DMS53 treated with DMSO at 0.1 percent for 48 hours (cell line): ENCODE measurements at regions not wholly inside any gene's neighbourhood (a gene's known extent, or its start where the extent isn't known, plus 50 kb on each side); places are given as distances from the start of the nearest gene placed in this dataset.

ENCODE experiments used
- DNase-seq: peaks from one replicate; lab custom pipeline; 2025; ENCODE audit not compliant: unreplicated experiment; lab: John Stamatoyannopoulos, UW

DNA sequence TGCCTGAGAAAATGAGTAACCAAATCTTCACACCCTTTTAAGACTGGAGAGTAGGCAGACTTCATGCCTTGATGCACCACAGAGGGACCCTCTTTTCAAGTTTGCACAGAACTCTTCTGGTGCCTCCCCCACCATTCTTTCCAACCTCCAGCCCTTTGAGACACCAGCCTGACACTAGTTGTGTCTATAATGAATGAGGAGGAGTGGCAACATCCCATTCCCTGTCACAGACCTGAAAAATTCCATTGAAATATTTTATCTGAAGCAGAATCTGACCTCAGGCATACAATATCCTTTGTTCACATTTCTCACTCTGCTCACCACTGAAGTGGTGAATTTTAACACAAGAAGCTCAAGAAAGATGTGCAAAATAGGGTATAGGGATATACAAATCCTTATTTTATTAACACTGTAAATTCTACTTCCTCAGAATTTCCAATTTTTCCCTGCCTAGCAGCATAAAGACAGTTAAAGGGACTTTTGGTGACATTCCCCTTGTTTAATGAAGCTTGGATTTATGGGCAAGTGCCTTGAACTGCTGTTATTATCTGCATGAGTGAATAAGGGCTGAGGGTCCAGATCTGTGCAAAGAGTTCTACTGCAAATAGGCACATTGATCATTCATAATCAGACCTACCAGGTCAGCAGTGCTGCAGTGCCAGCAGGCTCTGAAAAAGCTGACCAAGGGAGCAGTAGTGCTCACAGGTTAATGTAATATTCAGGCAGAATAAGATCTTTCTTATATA, 149.9 kb upstream of the PAQR3 start:
- DNase-seq: no peak

DNA sequence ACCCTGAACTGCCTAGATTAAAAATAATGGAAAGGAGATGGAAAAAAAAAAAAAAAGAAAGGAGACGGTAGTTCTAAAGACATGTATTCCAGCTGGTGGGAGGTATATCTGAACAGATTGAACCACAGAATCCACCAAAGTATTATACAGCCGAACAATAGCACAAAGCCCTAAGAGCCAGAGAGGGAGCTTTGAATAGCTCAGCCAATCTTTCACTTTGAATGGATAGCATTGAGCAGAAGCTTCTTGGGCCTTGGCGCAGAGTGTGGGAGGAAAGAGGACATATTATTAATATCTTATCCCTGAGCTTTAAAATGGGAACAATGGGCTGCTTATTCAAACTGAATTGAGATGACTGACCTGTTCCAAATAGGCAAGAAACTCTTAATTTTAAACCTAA, 147.8 kb upstream of the PAQR3 start:
- no peak for DNase-seq

DNA sequence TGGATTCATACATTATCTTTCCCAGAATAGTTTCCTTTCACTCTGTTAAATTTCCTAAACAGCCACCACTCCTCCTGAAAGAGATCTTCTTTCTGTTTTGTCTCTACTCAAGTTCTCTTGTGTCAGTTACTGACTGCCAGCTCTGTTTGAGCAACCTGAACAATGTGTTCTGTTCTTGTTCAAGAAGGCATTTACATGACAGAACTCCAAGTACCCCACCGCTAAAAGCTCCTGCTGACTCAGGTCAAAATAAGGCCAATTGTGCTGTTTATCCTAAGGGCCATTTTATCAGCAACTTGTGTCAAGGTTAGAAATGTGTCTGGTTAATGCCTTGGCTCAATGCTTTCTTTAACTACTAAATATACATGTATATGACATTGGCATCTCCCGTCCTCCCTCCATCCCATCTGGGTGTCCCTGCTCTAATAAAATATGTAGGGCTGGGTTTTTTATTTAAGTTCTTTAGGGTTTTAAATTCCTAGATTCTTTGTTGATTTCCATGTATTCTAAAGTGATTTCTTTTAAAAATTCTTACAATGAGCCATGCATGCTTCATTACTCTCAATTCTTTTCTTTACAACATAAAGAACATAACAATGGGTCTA, 144.3 kb upstream of the PAQR3 start:
- no peak for DNase-seq

DNA sequence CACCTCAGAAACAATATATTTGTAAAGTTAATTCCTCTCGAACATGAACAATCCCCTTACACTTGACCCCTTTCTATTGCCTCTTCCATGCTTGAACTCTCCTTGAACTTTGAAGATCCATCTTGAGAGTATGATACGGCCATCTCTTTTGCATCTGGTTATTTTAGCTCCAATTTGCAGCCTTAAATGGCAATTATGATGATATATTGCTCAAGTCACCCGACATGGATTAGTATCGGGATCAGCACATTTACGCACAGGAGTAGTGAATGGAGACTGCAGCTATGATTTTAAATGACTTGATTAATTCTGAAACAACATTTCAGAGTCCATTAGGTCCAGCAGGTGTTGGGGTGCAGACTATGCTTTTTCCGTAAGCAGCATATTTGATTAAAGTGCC, 143.8 kb upstream of the PAQR3 start:
- DNase-seq: no peak

DNA sequence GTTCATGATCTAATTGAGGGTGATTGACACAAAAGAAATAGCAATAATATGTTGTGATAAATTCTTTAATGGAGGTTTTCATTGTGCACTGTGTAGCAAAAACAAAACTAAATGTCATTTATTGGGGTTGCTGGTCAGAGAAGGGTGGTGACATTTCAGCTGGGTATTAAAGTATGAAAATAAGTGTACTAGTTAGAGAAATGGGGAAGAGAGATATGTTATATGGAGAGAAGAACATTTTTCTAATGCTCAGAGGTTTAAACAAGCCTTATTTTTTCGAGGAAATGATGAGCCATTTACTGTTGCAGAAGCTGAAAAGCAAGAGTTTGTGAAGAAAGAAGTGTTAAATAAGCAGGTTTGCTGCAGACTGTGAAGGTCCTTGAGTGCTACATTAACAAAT, 142.7 kb upstream of the PAQR3 start:
- DNase-seq: no peak

DNA sequence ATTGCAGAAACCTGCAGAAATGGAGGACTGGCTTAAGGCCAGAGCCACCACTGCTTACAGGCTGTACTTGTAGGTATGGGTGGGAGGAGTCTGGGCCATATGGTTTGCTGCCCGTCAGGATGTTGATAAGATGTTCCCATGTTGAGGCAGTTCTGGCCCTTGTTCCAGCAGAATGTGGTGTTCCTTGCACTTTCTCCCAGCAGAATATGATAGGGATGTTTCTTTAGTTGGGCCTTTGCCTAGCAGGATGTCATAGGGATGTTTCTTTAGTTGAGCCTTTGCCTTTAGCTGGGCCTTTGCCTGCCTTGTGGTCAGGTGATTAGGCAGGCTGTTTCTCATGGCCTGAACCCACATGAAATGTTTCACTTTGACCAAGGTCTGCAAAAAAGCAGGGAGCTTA, 139.1 kb upstream of the PAQR3 start:
- no peak for DNase-seq

DNA sequence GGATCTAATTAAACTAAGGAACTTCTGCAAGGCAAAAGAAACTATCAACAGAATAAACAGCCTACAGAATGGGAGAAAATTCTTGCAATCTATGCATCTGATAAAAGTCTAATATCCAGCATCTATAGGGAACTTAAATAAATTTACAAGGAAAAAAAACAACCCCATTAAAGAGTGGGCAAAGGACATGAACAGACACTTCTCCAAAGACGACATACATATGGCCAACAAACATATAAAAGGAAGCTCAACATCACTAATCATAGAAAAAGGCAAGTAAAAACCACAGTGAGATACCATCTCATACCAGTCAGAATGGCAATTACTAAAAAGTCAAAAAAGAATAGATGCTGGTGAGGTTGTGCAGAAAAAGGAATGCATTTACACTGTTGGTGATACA, 134.8 kb upstream of the PAQR3 start:
- no peak for DNase-seq

DNA sequence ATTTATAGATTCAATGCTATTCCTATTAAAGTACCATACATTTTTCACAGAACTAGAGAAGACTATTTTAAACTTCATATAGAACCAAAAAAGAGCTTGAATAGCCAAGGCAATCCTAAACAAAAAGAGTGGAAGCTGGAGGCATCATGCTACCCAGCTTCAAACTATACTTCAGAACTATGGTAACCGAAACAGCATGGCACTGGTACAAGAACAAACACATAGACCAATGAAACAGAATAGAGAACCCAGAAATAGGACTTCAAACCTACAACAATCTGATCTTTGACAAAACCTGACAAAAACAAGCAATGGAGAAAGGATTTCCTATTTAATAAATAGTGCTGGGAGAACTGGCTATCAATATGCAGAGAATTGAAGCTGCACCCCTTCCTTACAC, 134.2 kb upstream of the PAQR3 start:
- no peak for DNase-seq

DNA sequence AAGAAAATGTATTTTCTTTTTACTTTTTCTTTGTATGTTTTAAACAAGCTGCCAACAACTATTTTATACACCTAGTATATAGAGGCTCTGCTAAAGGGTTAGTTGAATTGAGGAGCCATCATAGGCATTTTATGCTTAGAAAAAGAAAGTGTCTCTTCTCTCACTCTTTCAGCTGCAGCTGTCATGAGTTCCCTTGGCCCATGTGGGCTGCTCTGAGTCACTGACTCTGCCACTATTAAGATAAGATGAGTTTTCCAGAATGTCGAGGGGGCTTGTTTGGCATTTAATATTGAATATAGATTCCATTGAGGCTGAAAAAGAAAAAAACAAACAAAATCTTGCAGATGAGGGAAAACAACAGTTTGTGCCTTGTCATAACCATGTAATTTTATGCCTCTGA, 126.0 kb upstream of the PAQR3 start:
- DNase-seq: no peak

DNA sequence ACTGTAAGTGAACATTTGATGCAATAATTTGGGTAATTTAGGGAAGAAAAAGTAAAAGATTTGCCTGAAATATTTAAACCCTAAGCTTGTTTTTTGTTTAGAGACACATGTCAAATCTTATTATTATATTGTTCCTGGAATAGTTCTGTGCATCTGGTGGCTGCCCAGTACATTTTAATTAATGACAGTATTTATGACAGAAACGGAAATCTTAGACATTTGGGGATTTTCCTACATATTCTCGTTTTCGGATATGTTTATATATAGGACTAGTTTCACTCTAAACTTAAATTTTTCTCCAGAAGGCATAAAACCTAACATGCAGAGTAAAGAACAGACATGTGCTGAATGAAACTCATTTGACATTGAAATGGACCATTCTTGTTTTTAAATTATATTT, 125.6 kb upstream of the PAQR3 start:
- no peak for DNase-seq

DNA sequence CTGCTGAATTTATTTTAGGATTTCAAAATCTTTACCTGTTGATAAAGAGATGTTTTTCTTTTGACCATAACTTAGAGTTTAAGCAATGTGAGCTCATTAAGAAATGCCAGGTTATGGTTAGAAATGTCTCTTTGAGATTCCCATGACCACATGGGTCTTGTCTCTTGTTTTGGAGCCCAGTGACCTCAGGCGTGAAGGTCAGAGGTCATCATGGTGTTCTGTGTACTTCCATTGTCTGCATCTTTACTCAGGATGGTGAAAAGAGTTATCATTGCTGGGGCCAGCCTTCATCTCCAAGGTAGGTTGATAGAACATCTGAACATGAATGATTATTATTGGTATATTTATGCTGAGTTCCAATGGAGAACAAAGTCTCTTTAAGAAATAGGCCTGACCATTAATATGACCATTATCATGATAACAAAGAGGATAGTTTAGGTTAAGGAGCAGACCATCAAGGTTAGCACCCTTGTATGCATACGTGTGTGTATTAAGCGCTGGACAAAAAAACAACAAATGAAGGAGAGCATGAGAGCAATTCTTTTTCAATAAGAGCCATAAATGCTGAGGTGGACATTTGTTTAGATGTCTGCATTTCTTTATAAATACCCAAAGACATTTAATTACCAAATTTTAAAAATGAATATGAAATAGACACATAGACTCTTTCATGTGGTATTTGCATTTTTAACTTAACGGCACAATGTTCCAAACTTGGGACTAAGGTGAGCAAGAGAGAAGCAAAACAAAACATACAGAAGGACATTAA, 120.6 kb upstream of the PAQR3 start:
- DNase-seq: no peak

DNA sequence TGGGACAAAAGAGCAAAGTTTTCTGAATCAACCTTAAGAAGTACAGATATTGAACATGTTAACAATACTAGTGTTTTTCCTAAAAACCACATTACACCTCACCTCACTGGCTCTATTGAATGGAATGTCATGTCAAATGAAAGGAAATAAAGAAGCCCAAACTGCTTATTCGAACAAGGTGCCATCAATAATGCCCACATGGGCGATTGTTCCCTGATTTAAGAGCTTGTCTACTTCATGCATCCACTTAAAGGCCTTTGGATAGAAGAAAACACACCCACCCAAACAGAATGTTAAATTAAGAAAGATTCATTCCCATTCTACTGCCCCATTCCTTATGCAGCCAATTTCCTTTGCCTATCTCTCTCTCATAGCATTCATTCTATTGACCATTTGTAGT, 118.5 kb upstream of the PAQR3 start:
- no peak for DNase-seq

DNA sequence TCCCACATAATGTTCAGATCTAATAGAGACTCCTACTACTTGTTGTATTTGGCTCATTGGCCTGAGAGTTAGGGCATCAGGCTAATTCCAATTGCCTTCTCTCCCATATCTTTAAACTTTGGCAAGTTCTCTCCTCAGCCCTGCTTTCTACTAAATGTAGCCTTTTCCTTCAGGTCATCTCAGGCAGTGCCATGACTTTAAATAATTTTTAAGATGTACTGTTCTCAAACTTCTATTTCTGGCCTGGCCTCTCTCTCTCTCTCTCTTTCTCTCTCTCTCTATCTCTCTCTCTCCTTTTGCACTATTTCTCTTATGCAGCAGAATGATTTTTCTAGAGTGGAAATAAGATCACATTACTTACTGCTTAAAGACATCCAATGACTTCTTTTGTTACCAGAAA, 114.5 kb upstream of the PAQR3 start:
- DNase-seq: no peak

DNA sequence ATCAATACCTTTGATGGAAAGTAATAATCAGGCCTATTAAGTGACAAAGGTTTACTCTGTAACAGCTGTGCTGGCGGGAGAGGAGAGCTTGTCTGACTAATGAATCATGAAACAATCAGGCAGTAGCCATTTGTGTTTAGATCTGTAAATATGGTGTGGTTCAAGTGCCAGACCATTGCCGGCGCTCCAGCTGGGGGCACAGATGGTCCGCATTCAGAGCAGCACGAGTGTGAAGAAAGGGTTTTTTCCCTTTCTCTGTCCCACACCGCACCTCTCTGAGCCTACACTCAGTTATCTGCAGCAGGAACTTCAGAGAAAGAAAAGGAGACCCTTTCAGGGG, 111.3 kb upstream of the PAQR3 start:
- peak; percentile 46 for DNase-seq

DNA sequence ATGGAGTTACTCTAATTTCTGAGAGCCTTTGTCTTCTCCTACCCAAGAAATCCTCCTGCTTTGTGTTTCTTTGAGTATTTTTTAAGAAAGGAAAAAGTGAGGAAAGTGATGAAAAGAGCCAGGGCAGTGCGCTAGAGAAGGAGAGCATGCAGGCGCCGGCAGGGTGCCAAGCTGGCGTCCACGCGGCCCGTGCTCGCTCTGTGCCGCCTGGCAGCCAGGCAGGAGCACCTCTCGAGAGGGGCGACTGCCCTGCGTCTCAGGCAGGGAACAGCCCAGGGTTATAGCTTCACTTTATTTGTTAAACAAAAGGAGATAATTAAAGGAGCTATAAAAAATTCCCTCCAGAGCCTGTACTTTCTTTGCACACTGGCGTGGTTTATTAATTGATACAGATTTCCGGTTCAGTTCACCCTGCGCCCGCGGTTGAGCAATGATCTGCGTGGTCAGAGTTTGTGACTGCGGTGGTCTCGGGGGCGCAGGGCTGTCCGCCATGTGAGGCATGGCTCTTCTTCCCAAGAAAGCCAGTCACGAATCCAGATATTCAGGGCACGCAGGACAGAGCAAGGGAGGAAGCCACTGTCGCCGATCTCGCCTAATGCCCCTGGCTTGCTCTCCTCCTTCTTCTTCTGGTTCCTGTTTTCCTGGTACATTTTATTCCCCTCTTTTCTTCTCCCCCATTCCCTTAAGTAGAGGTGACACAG, 110.8 kb upstream of the PAQR3 start:
- peak; percentile 40 for DNase-seq

DNA sequence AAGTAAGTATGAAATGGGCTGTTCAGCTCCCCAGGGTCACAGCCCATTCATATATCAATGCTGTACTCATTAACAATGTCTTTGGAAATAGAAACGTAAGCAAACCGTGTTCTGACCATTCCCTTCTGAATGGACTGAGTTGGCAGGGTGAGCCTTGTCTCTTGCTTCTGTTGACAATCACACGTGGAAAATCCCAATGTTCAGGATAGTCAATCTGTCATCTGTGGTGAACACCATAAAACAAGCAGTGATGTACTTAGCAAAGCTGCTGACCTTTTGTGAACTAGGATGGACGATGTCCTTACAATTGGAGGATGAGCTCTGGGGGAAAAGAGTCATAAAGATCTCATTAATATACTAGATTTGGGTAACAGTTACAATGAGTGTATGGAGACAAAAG, 109.6 kb upstream of the PAQR3 start:
- DNase-seq: no peak

DNA sequence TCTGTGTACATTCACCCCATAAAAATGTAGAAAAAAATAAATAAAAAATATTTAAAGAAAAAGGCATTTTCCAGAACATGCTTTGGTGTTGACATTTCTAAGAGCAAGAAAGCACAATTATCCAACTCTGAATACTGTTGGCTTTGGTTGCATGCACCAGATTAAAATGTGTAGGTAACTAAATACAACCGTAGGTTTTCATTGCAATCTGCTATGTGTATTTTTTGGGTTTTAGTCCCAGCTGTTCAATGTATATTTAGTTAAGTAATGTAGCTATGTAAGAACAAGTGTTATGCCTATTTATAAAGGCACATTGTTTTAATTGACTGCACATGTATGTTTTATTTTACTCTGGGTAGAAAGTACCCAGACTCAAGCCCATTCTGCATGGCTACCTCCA, 108.1 kb upstream of the PAQR3 start:
- no peak for DNase-seq

DNA sequence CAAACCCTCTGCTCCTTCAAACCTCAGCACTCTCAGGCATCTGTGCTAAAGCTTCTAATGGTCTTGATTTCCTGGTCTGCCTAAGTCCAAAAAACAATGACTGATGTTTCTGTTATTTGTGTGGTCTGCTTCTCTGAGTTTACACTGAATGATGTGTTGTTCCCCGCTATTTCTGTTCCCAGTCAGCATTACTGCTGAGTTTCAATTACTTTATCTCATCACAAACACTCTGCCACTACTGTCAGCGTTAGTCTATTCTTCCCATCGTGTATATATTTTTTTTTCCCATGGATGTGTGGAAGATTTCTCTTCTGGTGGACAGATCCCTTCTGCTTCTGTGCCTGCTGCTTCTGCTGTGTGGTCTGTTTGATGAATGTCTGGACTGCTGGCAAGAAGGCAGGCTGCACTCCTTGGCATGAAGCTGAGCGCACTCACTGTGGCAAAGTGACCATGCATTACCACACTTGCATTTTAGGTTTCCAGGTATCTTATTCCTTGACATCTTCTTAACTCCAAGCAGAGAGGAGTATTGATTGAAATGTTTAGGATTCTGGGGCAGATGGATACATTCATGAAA, 106.9 kb upstream of the PAQR3 start:
- no peak for DNase-seq

DNA sequence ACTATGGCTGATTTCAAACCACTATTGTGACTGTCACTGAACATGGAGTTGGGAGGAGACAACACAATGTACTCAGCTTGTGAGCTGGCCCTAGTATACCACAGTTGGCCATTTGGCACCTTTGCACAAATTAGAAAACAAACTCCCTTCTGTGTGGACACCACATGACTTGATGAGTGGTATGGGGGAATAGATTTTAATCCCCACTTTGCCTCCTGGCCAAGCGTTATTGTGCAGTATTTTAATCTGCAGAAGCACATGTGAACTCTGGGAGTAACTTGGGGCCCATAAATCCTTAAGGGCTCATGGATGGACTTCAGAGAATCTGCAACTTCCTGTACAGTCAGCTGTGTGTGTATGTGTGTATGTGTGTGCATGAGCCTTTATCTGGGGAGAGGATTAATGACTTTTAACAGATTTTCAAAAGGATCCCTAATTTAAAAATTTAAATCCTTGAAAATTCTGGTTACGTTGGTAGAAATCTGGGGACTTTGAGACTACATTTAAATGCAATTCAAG, 105.0 kb upstream of the PAQR3 start:
- DNase-seq: no peak

DNA sequence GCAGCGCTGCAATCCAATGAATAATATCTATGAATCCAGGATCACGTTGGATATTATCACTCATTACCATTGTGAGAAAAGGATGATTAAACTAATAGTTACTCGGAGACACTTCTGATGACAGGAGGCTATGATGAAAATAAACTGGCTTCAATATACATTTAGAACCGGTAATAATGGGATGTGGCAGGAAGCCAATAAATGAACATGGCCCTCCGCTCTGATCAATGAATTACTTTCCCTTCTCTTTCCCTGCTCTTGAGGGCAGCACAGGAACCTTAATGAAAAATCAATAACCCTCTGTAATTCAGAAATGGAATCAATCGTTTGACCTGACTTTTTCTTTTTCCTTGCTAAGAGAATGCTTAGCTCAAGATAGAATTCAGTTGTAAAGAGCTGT, 103.9 kb upstream of the PAQR3 start:
- DNase-seq: no peak

DNA sequence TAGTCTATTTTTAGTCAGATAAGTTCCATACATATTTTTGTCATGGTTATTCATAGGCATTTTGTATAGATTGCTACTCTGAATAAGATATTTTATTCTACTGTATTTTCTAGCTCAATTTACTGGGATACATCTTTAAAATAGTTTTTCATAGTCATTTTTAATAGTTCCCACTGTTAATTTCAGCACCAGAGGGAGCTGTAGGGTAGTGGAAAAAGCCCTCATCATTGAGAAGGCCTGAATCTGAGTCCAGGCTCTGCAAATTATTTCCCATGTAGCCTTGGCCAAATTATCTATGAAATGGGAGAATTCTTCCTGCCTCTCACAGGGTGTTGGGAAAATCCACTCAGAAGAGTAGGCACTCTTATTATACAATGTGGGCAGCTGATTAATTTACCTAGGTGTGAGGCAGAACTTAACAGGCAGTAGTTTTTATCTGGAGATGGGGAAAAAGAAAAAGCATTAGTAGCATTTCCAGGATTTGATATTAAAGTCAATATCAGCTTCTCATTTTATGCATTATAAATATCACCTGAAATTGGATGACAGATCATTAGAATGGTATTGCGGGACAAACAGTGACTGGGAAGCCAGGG, 102.9 kb upstream of the PAQR3 start:
- DNase-seq: peak; percentile 29
